OCI-LY3 (cell line): ENCODE measurements at regions not wholly inside any gene's neighbourhood (a gene's known extent, or its start where the extent isn't known, plus 50 kb on each side); places are given as distances from the start of the nearest gene placed in this dataset.

Source experiments
- H2AFZ ChIP-seq: fragments of 200-600, 300-600 bp; shearing (Covaris generic); 2 replicates; pipeline ENCODE4 v1.6.0; 2014; ENCODE audit warnings: antibody characterized with exemption, low read depth, low read length
- H3K27ac ChIP-seq: fragments of 200-600, 300-600 bp; sonication (generic); 2 replicates; pipeline ENCODE4 v1.5.1; 2014; ENCODE audit warnings: mild to moderate bottlenecking, low read length, moderate library complexity, mixed read lengths
- H3K27me3 ChIP-seq: fragments of 200-600, 300-600 bp; sonication (generic); 2 replicates; pipeline ENCODE4 v1.6.1; 2014; ENCODE audit warnings: low read depth, low read length, mixed read lengths
- H3K36me3 ChIP-seq: fragments of 200-600, 300-600 bp; sonication (generic); replicated peaks from 2 replicates; pipeline ENCODE3; 2014; ENCODE audit warnings: low read depth, low read length, mixed read lengths
- H3K4me1 ChIP-seq: fragments of 300-600, 200-600 bp; sonication (generic); 2 replicates; pipeline ENCODE4 v1.6.1; 2014; ENCODE audit warnings: low read length, mixed read lengths
- H3K4me2 ChIP-seq: fragments of 200-600, 300-600 bp; sonication (generic); 2 replicates; pipeline ENCODE4 v1.6.1; 2014; ENCODE audit warnings: low read length, mixed read lengths
- H3K4me3 ChIP-seq: fragments of 300-600, 200-600 bp; sonication (generic); 2 replicates; pipeline ENCODE4 v1.5.1; 2014; ENCODE audit warnings: antibody characterized with exemption, mild to moderate bottlenecking, low read length, moderate library complexity
- H3K79me2 ChIP-seq: fragments of 300-600, 200-600 bp; shearing (Covaris generic); 2 replicates; pipeline ENCODE4 v1.6.1; 2014; ENCODE audit warnings: mild to moderate bottlenecking, low read length, mixed read lengths
- H3K9ac ChIP-seq: fragments of 300-600, 200-600 bp; shearing (Covaris generic); 2 replicates; pipeline ENCODE4 v1.6.0; 2014; ENCODE audit warnings: mild to moderate bottlenecking, low read length, moderate library complexity
- H3K9me3 ChIP-seq: fragments of 200-600, 300-600 bp; shearing (Covaris generic); 2 replicates; pipeline ENCODE4 v1.6.1; 2014; ENCODE audit warnings: low read length, mixed read lengths; ENCODE audit not compliant: insufficient read depth
- H4K20me1 ChIP-seq: fragments of 200-600, 300-600 bp; sonication (generic); 2 replicates; pipeline ENCODE4 v1.6.1; 2016; ENCODE audit warnings: low read length, mixed read lengths; ENCODE audit not compliant: insufficient read depth
- EZH2phosphoT487 ChIP-seq: fragments of 200-600 bp; shearing (Covaris generic); IDR thresholded peaks from 2 replicates; pipeline ENCODE4 v1.6.1; 2018; ENCODE audit warnings: antibody characterized with exemption, mixed run types, low read depth
- TF ChIP-seq, protein P1 (sequence below): fragments of 200-600, 300-600 bp; sonication (generic); IDR thresholded peaks from 2 replicates; pipeline ENCODE4 v1.5.1; 2014; ENCODE audit warnings: antibody characterized with exemption, low read length, low read depth

DNA sequence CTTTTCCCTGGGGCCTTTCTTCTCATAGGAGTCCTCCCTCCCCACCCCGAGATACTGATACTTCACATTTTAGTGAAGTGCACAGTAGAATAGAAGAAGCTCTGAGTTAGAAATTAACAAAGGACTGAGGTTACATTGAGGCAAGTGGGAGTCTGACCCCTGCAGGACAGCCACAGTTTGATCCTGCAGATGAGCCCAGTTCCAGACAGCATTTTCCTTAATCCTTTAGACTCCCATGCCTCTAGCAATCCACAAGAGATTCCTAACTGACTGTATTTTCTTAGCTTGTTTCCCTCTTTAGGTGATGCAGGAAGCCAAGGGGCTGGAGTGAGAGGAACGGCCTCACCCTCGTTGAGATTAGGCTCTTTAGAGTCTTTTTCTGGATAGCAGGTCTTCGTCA, 204.0 kb downstream of the CYRIA start:
- Histone ChIP-seq H2AFZ (no peak overlapping the region), H3K4me2 (no peak overlapping the region), H3K4me3 (no peak overlapping the region), H3K27ac (no peak overlapping the region), H3K27me3 (peaks cover 26% of the 10 kb centered on the region), H3K9me3 (no peaks in the 10 kb centered on the region), H3K79me2 (no peaks in the 10 kb centered on the region), H3K9ac (no peak overlapping the region), H4K20me1 (no peaks in the 10 kb centered on the region), H3K4me1 (no peaks in the 10 kb centered on the region), H3K36me3 (no peaks in the 10 kb centered on the region)
- TF ChIP-seq, protein P1, sequence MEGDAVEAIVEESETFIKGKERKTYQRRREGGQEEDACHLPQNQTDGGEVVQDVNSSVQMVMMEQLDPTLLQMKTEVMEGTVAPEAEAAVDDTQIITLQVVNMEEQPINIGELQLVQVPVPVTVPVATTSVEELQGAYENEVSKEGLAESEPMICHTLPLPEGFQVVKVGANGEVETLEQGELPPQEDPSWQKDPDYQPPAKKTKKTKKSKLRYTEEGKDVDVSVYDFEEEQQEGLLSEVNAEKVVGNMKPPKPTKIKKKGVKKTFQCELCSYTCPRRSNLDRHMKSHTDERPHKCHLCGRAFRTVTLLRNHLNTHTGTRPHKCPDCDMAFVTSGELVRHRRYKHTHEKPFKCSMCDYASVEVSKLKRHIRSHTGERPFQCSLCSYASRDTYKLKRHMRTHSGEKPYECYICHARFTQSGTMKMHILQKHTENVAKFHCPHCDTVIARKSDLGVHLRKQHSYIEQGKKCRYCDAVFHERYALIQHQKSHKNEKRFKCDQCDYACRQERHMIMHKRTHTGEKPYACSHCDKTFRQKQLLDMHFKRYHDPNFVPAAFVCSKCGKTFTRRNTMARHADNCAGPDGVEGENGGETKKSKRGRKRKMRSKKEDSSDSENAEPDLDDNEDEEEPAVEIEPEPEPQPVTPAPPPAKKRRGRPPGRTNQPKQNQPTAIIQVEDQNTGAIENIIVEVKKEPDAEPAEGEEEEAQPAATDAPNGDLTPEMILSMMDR: no peak
- TF ChIP-seq EZH2phosphoT487: no peak

DNA sequence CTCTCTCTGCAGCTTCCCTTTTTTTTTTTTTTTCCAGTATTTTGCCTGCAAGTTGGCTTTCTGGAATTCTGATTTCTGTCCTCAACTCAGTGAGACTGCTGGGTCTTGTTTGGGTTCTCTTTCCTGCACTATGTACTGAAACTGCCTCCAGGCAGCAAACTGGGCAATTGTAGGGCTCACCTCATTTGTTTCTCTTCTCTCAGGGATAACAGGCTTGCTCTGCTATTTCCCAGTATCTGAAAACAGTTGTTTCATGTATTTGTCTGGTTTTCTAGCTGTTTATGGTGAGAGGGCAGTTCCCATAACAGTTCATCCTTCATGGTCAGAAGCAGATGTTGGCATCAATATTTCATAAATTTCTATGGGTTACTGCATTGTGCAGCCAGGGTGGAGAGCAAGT, 206.0 kb downstream of the CYRIA start:
- H3K79me2 ChIP-seq: no peaks in the 10 kb centered on the region
- no peaks in the 10 kb centered on the region for H3K36me3 ChIP-seq
- H3K4me3 ChIP-seq: no peak overlapping the region
- no peak overlapping the region for H3K9ac ChIP-seq
- H3K4me2 ChIP-seq: no peak overlapping the region
- H3K4me1 ChIP-seq: no peaks in the 10 kb centered on the region
- no peak overlapping the region for H3K27ac ChIP-seq
- H3K9me3 ChIP-seq: no peaks in the 10 kb centered on the region
- H3K27me3 ChIP-seq: peaks cover 20% of the 10 kb centered on the region
- TF ChIP-seq, protein P1: no peak
- no peak for TF ChIP-seq EZH2phosphoT487
- no peak overlapping the region for H2AFZ ChIP-seq
- H4K20me1 ChIP-seq: no peaks in the 10 kb centered on the region

DNA sequence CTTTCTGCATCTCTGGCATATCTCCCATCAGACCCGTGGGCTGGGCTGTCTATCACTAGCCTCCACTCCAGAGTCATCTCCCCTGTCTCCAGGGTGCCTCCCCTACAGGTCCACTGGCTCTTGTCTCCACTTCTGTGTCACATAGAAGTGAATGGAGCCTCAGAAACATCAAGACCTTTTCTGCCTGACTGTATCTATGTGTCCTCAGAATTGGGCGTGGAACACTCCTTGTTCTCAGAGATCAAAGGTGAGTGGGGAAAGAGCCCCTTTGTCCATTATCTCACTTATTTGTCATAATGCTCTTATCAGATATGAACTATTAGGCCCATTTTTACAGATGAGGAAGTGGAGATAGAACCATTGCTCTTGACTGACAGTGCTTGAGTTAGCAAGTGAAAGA, 211.0 kb downstream of the CYRIA start:
- no peaks in the 10 kb centered on the region for H3K4me1 ChIP-seq
- H3K79me2 ChIP-seq: no peaks in the 10 kb centered on the region
- no peaks in the 10 kb centered on the region for H3K36me3 ChIP-seq
- H2AFZ ChIP-seq: no peak overlapping the region
- H3K9ac ChIP-seq: no peak overlapping the region
- H3K9me3 ChIP-seq: no peaks in the 10 kb centered on the region
- H3K4me3 ChIP-seq: no peak overlapping the region
- TF ChIP-seq EZH2phosphoT487: no peak
- TF ChIP-seq, protein P1: no peak
- no peaks in the 10 kb centered on the region for H4K20me1 ChIP-seq
- H3K27ac ChIP-seq: no peak overlapping the region
- no peak overlapping the region for H3K4me2 ChIP-seq
- peaks cover 22% of the 10 kb centered on the region for H3K27me3 ChIP-seq

DNA sequence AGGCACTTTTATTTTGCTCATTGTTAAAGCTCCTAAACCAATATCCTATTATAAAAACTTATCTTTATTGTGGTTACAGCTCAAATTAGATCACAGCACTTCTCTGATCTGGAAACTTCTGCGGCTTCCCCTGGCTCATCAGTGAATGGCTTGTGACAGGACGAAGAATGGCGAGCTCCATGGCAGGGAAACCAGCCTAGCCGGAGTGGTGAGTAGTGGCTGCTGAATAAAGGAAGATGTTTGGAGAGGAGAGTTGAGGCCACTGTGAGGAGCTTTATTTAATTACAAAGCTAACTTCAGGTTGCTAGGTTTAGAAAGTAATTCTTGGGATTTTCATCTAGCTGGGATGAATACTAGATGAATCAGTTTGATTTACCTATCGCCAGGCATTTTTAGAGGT, 213.5 kb downstream of the CYRIA start:
- no peak overlapping the region for H3K4me2 ChIP-seq
- no peak overlapping the region for H3K4me3 ChIP-seq
- H3K27me3 ChIP-seq: peaks cover 20% of the 10 kb centered on the region; the same call in 1 of the 2 replicates
- no peak for TF ChIP-seq EZH2phosphoT487
- TF ChIP-seq, protein P1: no peak
- no peaks in the 10 kb centered on the region for H3K36me3 ChIP-seq
- H4K20me1 ChIP-seq: no peaks in the 10 kb centered on the region
- H3K9me3 ChIP-seq: no peaks in the 10 kb centered on the region
- no peaks in the 10 kb centered on the region for H3K4me1 ChIP-seq
- H2AFZ ChIP-seq: no peak overlapping the region
- H3K27ac ChIP-seq: no peak overlapping the region
- no peaks in the 10 kb centered on the region for H3K79me2 ChIP-seq
- no peak overlapping the region for H3K9ac ChIP-seq
